GM19455 (cell line): ENCODE measurements at regions not wholly inside any gene's neighbourhood (a gene's known extent, or its start where the extent isn't known, plus 50 kb on each side); places are given as distances from the start of the nearest gene placed in this dataset.
"Not testable (repeated sequence)": the region's sequence is repeated elsewhere in the genome, so short reads cannot be mapped to it uniquely, and the experiment has no call there.

Source experiments
- ATAC-seq: cut with Tn5 transposase; IDR thresholded peaks from one replicate; pipeline ENCODE4 v1.9.1; 2021; ENCODE audit not compliant: unreplicated experiment

- ATAC-seq = no peak
These were observed 115.6 kb upstream of the ZBED5 start for GRCh38 chr11:10973416-10973815.

DNA sequence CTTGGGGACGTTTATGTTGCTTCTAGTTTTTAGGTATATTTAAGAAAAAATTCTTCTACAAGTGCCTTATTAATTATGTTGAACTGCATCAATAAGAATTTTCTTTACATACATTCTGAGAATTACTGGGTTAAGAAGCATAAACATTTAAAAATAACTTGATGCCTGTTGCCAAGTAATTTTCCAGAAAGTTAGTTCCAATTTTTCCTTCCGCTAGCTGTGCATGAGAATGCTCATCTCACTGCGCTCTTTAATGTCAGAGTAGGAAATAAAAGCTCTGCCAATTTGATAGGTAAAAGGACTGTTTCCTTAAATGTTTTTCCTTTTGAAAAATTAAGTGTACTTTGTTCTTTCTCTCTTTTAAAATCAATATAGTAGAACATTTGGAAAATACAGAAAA lies 113.1 kb upstream of the ZBED5 start:
- no peak for ATAC-seq

DNA sequence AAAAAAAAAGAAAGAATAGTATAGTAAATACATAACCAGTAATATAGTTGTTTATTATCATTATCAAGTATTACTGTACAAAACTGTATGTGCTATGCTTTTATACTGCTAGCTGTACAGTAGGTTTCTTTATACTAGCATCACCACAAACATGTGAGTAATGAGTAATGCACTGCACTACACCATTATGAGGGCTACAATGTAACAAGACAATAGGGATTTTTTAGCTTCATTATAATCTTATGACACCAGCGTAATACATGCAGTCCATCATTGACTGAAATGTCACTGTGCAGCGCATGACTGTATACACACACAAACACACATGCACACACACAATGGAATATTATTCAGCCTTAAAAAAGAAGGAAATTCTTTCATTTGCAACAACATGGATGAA lies 111.5 kb upstream of the ZBED5 start:
- ATAC-seq = no peak

DNA sequence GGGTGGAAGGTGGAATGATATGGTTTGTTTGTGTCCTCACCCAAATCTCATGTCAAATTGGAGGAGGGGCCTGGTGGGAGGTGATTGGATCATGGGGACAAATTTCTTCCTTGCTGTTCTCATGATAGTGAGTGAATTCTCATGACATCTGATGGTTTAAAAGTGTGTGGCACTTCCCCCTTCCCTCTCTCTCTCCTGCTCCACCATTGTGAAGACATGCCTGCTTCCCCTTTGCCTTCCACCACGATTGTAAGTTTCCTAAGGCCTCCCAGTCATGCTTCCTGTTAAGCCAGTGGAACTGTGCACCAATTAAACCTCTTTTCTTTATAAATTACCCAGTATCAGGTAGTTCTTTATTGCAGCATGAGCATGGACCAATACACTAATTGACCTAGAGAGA lies 99.0 kb upstream of the ZBED5 start:
- not testable (repeated sequence) for ATAC-seq

DNA sequence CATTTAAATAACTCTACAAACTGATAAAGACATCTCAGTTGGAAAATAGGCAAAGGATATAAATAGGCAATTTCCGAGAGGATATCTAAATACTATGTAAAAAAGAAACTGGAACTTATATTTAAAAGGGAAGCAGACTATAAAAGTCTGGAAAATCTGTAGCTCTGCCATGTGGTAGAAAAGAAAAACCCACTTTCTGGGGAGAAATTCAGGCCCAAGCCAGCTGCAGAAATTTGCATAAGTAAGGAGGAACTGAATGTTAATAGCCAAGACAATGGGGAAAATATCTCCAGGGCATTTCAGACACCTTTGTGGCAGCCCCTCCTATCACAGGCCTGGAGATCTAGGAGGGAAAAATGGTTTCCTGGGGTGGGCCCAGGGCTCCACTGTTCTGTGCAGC lies 97.8 kb upstream of the ZBED5 start:
- ATAC-seq = no peak

GRCh38 chr11:10954184-10954583 lies 96.3 kb upstream of the ZBED5 start:
- no peak for ATAC-seq

- no peak for ATAC-seq
These were observed 95.0 kb upstream of the ZBED5 start for GRCh38 chr11:10952872-10953271.

- not testable (repeated sequence) for ATAC-seq
These were observed 90.1 kb upstream of the ZBED5 start for GRCh38 chr11:10947935-10948334.

DNA sequence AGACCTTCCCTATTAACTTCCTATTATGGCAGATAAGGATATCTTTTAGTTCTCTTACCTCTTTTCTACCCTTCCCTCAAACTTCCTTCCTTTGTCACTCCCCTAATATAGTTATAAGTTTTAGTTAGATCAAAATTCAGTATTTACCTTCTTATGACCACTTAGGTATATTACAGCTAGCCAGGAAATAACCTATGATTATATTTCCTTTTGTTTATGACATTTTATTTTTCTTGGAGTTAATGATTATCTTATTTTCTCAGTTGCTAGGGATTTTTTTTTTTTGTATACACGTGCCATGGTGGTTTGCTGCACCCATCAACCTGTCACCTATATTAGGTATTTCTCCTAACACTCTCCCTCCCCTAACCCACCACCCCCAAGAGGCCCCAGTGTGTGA lies 88.2 kb upstream of the ZBED5 start:
- ATAC-seq = no peak

- no peak for ATAC-seq
These were observed 87.3 kb upstream of the ZBED5 start for GRCh38 chr11:10945196-10945595.

DNA sequence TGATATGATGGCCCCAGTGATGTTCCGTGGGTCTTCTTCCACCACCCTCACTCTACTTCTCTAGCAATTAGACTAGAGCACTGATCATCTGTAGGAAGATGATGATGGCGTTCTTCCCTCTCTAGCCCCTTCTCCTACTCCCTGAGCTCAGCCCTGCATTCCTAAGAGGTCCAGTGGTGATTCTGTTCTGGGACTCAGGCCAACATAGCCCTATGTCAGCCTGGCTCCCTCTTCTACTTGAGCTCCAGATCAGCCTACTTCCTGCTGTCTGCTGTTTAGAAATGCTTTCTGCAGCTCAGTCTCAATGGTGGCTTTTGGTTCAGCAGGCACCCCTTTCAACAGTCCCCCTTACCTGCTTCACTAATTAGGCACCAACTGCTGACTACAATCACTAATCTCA lies 86.1 kb upstream of the ZBED5 start:
- ATAC-seq = no peak

DNA sequence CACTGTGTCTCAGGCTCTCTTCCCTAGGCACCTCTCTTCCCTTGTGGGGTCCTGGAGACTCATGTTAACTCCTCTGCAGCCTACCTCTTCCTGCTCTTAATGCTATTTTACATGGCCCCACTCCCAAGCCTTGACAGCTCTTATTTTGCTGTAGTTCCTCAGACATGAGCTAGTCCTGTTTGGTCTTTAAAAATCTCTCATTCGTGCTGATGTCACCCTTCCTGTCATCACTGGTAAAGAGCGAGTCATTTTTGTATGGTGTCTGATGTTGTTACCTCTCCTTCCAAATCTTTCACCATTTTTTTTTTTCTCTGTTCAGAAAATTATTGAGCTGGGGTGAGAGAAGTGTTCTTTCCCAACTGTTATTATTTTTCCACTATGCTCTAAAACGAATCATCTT lies 84.8 kb upstream of the ZBED5 start:
- ATAC-seq = no peak

DNA sequence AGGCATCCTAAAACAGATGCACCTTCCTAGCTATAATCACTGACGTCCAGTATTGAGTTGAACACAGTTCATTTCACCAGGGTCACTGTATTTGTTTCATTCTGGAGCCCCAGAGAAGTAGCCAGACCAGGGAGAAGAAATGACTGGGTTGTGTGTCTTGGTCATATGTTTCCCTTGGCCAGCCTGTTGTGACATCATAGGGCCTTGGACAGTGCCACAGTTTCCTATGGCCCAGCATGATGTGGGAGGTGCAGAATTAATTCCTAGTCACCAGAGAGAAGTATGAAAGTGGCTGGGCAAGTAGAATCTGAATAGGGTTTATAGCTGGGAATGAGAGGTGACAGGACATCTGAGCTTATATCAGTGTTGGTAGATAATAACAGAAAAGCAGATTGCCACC lies 84.0 kb upstream of the ZBED5 start:
- no peak for ATAC-seq

DNA sequence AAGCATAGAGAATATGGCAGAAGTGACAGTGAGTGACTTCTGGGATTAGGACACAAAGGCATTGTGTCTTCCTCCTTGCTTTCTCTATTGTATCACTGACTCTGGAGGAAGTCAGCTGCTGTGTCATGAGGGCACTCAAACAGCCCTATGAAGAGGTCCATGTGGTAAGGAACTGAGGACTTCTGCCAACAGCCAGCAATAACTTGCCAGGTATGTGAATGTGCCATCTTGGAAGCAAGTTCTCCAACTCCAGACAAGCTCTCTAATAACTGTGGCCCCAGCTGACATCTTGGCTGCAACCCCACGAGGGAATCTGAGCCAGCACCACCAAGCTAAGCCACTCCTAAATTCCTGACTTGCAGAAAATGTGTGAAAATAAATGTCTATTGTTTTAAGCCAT lies 83.6 kb upstream of the ZBED5 start:
- ATAC-seq = no peak

DNA sequence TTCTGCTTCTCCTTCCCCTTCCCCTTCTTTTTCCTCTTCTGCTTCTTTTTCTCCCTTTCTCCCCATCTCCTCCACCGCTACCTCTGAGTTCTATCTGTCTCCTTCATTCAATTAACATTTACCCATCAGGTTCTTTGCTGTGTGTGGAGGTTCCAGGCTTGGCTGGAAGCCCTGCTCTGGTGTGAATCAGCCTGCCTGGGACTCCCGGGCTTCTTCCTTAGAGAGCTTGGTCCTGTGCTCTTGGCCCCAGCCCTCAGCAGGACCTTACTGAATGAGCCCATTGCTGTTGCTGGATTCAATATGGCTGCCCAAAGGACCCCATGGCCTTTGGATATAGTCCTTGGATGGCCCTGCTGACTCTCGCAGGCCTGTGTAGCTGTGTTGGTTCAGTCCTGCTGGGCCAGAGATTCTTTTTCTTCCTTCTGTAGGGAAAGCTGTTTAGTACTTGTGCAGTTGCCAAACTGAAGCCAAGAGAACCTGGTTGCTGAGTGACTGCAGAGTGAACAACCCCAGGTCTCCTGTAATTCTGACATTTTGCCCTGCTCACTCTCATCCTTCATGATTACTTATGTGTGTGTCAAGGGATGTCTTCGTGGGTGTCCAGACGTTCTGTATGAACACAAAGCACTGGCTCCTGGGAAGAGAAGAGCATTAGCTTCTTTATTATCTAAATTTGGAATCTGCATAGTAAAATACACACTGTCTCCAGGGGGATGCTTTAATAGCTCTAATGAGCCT lies 81.0 kb upstream of the ZBED5 start:
- ATAC-seq = no peak

- ATAC-seq = no peak
These were observed 80.4 kb upstream of the ZBED5 start for GRCh38 chr11:10938231-10938630.

DNA sequence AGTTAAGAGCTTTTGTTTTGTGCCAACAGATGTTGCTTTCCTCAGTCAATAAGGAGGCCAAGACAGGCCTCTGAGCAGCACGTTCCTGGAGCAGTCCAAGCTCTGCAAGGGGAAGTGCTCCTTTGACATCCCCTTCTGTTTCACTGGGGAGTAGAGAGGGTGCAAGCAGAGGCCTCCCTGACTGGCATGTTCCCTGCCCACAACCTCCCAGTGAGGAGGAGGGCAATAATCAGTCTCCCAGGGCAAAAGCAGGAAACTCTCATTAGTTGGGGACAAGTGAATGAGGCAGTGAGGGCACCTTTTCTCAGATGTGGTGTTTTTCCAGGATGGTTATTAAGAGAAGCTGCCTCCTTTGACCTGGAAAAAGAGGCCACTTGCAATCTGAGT lies 79.5 kb upstream of the ZBED5 start:
- ATAC-seq = no peak

GRCh38 chr11:10936626-10937384 lies 79.0 kb upstream of the ZBED5 start:
- ATAC-seq = no peak

DNA sequence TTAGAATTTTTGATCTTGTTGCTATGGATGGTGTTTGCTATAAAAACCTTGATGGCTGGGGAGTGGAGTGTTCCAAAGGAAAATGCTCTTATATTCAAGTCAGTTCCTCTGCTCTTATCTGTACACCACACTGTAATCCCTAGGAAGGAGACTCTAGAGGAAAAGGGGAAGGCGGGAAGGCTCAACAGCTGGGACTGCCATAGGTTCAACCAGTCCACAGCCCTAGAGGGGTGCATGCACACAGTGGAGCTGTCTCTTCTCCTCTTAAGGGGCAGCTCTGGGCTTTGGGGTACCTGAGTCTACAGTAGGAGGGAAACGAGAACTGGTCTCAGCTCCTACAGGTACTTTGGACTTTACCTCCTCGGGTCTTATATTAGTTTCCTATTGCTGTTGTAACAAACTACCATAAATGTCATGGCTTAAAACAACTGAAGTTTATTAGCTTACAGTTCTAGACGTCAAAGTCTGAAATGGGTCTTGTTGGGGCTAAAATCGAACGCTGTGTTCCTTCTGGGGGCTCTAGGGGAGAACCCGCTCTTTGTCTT lies 77.2 kb upstream of the ZBED5 start:
- ATAC-seq = no peak

DNA sequence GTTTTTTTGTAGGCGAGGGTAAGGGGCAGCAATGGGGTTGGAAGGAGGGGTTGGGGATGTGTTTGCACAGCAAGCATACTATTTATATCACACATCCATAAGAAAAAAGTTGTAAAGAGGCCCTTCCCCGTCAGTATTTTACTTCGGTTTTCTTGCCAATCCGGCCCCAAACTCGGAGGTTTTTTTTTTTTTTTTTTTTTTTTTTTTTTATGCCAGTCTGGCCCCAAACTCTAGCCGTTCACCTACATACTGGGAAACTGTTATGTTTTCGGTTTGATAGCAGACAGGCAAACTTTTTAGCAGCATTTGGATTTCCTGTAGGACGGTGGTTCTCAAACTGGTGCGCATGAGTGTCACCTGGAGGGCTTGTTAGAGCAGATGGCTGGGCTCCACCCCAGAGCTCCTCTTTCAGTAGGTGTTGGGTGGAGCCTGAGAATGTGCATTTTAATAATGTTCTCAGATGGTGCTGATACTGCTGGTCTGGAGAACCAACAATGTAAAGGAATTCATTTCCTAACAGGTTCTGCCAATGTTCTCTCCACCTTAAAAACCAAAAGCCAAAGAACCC lies 76.5 kb upstream of the ZBED5 start:
- ATAC-seq = no peak

GRCh38 chr11:10933455-10934292 lies 75.8 kb upstream of the ZBED5 start:
- ATAC-seq = peak; percentile 85
